RKO (cell line): ENCODE measurements at regions not wholly inside any gene's neighbourhood (a gene's known extent, or its start where the extent isn't known, plus 50 kb on each side); places are given as distances from the start of the nearest gene placed in this dataset.
"Not testable (repeated sequence)": the region's sequence is repeated elsewhere in the genome, so short reads cannot be mapped to it uniquely, and the experiment has no call there.

Experiments used
- DNase-seq: peaks from one replicate; pipeline ENCODE4 v3.0.0-alpha.2; 2016; ENCODE audit warnings: low spot score

DNA sequence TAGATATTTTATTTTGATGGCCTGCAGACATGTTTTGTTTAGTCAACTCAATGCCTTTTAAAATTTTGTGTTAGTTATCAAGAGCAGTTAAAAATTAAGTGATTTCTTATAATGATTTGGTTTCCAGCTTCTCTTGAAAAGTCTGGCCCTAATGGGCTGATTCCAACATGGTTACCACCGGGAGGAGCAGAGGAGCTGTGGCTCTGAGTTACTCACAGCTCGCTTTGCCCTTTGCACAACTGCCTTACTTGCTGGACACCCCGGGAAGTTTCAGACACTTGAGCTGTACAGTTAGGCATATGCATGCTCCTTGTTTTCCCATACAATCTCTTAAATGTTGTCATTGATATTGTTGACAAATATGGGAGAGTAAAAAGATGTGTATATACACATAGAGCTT lies 173.1 kb upstream of the MMS22L start:
- DNase-seq, result peak; percentile 16

DNA sequence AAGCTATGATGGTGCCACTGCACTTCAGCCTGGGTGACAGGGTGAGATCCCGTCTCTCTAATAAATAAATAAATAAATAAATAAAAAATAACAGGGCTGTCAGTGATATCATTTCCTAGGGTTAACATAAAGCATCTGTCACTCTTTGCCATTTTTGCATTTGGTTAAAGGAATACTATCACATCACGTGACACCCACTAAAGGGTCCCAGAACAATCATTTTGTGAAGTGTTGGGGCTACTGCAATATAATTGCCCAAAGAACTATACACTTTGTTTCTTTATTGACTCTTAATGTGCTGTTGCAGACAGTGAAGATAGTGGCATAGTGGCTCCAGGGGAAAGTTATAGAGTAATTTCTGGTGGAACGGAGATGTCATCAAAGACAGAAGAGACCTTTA lies 176.5 kb upstream of the MMS22L start:
- DNase-seq, result no peak

GRCh38 chr6:97459986-97460385 lies 177.0 kb upstream of the MMS22L start:
- DNase-seq, result no peak

GRCh38 chr6:97460394-97461080 lies 177.5 kb upstream of the MMS22L start:
- DNase-seq, result no peak

DNA sequence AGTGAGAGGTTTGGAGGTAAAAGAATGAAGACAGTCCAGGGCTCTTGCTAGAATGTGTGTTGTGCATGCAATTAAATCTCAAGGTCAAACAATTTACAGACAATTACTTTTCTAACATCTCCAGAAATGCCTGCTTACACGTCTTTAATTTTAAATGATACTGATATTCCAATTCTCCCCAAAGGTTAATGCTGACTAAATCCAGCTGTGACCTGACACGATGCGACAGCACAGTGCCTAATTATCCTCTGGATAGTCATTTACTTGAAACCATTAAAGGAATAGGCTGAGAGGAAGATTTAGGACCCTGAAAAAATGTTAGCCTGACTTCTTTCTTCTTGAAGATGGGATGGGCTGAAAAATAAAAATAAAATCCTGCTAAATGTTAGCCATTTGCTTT lies 178.2 kb upstream of the MMS22L start:
- DNase-seq, result no peak

- DNase-seq, result no peak
Measured at GRCh38 chr6:97462031-97462430, 179.0 kb upstream of the MMS22L start.

GRCh38 chr6:97462938-97463598 lies 180.1 kb upstream of the MMS22L start:
- no peak for DNase-seq

DNA sequence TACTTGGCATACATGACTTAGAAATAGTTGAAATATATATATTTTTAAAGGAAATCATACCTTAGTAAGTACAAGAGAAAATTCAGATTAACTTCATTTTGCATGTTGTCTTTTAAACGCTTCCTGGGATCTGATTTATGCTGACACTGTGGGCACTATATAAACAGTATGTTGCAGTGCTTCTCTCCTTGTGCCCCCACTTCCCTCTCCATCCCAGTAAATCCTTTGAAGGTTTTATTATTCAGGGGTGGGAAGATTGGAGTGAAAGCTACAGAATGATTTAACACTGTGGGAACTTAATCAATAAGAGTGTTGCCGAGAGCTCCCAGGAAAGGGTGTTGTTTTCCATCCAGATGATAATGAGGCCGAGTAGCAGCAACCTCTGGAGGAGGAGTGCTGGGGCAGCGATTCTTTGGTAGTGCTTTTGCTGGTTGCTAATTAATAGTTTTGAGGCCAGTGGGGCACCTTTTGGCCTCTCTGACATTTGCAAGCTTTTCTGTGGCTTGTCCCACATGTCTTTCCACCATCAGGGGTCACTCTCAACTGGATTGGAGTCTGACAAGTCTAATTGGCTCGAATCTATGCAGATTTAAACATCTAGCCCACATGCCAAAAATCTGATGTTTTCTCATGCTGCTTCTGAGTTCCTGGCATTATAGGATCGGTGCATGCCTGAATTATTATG lies 183.0 kb upstream of the MMS22L start:
- DNase-seq, result no peak

DNA sequence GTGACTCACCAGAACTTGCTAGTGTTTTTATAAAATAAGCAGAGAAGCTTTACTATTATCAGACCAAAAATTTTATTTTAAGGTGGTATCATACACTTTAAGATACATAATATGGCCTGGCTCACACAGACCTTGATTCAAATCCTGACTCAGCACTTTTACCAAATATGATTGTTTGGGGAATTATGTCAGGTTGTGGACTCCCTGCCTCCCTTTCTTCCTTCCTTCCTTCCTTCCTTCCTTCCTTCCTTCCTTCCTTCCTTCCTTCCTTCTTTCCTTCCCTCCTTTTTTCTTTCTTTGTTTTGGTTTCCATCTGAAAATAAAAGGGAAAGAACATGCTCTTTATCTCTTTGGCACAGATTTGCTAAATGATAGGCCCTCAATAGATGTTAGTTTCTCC lies 186.0 kb upstream of the MMS22L start:
- no peak for DNase-seq

GRCh38 chr6:97469451-97469850 lies 186.4 kb upstream of the MMS22L start:
- no peak for DNase-seq

DNA sequence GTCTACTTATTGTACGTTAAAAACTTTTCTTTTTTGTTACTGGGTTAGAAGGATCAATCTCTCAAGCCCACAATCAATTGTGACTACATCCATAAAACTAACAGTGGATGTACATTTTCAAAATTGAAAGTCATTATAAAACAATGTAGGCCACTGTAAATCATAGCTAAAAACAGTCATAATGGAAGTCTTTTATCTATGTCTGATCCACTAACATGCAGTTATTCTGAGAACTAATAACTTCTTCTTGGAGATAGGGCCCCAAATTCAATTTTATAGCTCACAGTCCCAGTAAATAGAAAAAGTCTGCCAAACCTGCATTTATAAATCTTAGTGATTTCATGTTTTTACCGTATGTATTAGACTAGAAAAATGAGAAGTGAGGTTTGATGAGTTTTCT lies 187.3 kb upstream of the MMS22L start:
- no peak for DNase-seq

GRCh38 chr6:97473979-97474378 lies 191.0 kb upstream of the MMS22L start:
- no peak for DNase-seq

DNA sequence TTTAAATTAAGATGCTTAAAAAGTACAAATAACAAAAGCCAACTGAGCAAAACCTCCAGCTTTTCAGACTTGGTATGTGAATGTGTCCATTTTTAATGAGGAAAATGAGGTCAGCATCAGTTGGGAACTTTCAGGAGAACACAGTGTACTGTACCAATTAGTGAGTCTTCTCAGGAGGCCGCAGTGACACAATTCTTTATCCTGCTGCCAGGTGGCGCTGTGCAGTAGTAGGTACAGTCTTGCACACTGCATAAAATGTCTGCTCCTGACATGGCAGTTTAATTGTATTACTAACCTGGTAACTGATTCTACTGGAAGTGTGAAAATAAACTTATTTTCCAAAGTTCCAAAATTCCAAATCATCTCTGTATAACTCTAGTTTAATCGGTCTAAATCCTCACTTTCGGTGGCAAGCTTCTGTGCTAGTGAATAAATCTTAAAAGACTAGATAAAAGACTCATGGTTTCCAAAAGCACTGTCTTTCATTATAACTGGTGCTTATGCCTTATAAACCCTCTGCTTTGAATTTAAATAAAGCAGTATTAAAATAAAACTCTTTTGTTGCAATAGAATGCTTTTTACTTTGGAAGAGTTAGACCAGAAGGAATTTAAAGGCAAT lies 214.8 kb upstream of the MMS22L start:
- peak; percentile 86 for DNase-seq

DNA sequence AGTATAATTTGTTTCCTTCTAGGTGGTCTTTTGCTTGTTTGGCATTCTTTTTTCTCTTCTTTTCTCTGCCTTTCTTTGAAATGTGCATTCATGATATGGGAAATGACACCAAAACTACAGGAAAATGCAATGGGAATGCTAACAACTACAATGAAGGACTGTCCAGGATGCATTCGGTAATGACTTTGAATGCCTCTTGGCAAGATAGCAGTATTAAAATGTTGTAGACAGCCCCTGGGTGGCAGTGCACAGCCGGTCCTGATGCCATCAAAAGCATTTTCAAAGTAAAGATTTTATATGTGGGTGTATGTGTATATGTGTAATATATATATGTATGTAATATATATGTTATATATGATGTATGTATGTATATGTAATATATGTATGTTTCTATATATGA lies 218.8 kb upstream of the MMS22L start:
- DNase-seq, result no peak

GRCh38 chr6:97508646-97509045 lies 225.6 kb upstream of the MMS22L start:
- DNase-seq, result no peak

DNA sequence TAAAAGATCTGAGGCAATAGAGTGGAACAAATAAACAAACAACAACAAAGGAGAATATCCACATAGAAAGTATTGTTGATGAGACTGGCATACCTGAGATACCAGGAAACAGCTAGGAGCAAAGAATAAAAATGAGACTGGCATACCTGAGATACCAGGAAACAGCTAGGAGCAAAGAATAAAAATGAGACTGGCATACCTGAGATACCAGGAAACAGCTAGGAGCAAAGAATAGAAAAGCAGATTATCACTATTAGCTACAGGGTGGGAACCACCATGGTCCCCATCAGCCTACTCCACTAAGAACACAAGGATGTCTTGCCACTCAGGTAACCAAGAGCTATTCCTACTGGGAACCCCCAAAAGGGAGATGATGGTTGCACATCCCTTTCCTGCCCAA lies 230.2 kb upstream of the MMS22L start:
- DNase-seq, result not testable (repeated sequence)

- DNase-seq, result peak; percentile 7
Measured at GRCh38 chr6:97524811-97525210, 241.8 kb upstream of the MMS22L start.

- DNase-seq, result no peak
Measured at GRCh38 chr6:97535800-97536199, 252.8 kb upstream of the MMS22L start.

DNA sequence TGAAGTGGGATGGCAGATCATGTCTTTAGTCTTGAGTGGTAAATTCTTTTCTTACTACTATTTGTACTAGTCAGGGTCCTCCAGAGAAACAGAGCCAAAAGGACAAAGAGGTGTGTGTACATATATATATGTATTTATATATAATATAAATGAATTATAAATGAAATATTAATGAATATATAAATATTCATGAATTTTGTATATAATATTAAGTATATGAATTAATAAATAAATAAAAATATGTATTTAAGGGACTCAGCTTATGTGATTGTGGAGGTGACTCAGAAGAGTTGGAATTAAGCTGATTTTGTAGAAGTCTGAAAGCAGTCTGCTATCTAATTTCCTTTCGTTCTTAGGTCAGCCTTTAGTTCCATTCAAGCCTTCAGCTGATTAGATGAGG lies 265.3 kb upstream of the MMS22L start:
- DNase-seq, result no peak

DNA sequence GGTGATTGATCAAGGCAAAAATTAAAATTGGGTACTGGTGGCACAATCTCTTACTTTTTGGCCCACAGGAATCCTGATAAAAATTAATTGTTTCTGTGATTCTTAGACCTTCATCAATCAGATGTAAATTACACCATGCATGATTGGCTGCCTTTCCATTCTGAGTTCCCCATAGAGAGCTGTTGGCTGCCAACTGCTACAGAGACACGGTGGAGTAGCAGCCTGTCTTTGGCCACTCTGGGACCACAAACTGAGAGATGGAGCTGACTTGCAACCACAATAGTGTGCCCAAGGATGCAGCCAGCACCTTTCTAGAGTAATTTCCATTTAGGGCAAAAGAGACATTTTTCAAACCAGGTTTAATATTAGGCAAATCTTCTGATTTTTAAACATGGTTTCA lies 274.3 kb upstream of the MMS22L start:
- DNase-seq, result no peak

- DNase-seq, result no peak
Measured at GRCh38 chr6:97563529-97563928, 280.5 kb upstream of the MMS22L start.

- no peak for DNase-seq
Measured at GRCh38 chr6:97572943-97573342, 289.9 kb upstream of the MMS22L start.

GRCh38 chr6:97586344-97586743 lies 303.3 kb upstream of the MMS22L start:
- peak; percentile 25 for DNase-seq
